Heart left ventricle (tissue), 16 donors: ENCODE measurements at regions not wholly inside any gene's neighbourhood (a gene's known extent, or its start where the extent isn't known, plus 50 kb on each side); places are given as distances from the start of the nearest gene placed in this dataset.

Source experiments
- ATAC-seq, 4 donors: fragments of 200-7000 bp; cut with Tn5 transposase; one replicate each; pipeline ENCODE4 v1.9.1; 2020 to 2022; ENCODE audit warnings: moderate library complexity in 4 of 4, mild to moderate bottlenecking in 3 of 4, moderate number of reproducible peaks in 1 of 4
- DNase-seq, 5 donors: peaks; one replicate each; pipeline ENCODE4 v3.0.0-alpha.2; 2020
- H3K27ac ChIP-seq, 12 donors: fragments of 200-600 bp; sonication (generic) in 4 of 12; one replicate each; pipeline versions ENCODE4 v1.5.0 to v1.8.0; 2016 to 2022; ENCODE audit warnings: mild to moderate bottlenecking in 2 of 12
- H3K27me3 ChIP-seq, 9 donors: fragments of 200-600 bp; sonication (generic) in 2 of 9; one replicate each; pipeline versions ENCODE4 v1.5.1 to v1.8.0; 2016 to 2022; ENCODE audit warnings: mild to moderate bottlenecking in 3 of 9
- H3K36me3 ChIP-seq, 9 donors: fragments of 200-600 bp; sonication (generic) in 2 of 9; one replicate each; pipeline versions ENCODE4 v1.5.0 to v1.8.0; 2018 to 2022; ENCODE audit warnings: mild to moderate bottlenecking in 2 of 9
- H3K4me1 ChIP-seq, 12 donors: fragments of 200-600 bp; sonication (generic) in 4 of 12; one replicate each; pipeline versions ENCODE4 v1.5.0 to v1.8.0; 2016 to 2022; ENCODE audit warnings: mild to moderate bottlenecking in 3 of 12
- H3K4me3 ChIP-seq, 12 donors: fragments of 200-600 bp; sonication (generic) in 4 of 12; one replicate each; pipeline versions ENCODE4 v1.5.0 to v1.8.0; 2017 to 2022; ENCODE audit warnings: mild to moderate bottlenecking in 9 of 12, moderate library complexity in 4 of 12
- H3K9me3 ChIP-seq, 12 donors: fragments of 200-600 bp; sonication (generic) in 4 of 12; one replicate each; pipeline versions ENCODE4 v1.5.0 to v1.8.0; 2016 to 2022; ENCODE audit warnings: mild to moderate bottlenecking in 1 of 12
- POLR2A ChIP-seq, 2 donors: fragments of 450-650 bp; IDR thresholded peaks; one replicate each; pipeline ENCODE4 v1.6.1; 2017; ENCODE audit warnings: antibody characterized with exemption in 2 of 2, mild to moderate bottlenecking in 2 of 2, moderate library complexity in 2 of 2
- WGBS, 4 donors: extraction: QIAGEN DNeasy Blood & Tissue Kit in 2 of 4; methylation state at CpG; one replicate each; pipeline versions ENCODE4 v1.1.5 to v1.1.7; 2013 to 2018; 5-methylcytosine and 5-hydroxymethylcytosine counted together
- intact Hi-C, 10 donors: fragments of 100-400 bp; cut with DNase I; formaldehyde crosslinking; loops; one replicate each; pipeline versions ENCODE4 v1.11.1 to v1.14.2; 2022
- TF ChIP-seq, protein P1 (sequence below), 12 donors: fragments of 200-600 bp; sonication (generic) in 4 of 12; IDR thresholded peaks; one replicate each; pipeline versions ENCODE4 v1.5.0 to v1.8.0; 2018 to 2022; ENCODE audit warnings: antibody characterized with exemption in 12 of 12, mild to moderate bottlenecking in 5 of 12
- donor health status: ischemic (EF 13 %, LVEDD 7.1; RV severe dilation, severe dysfunction).
- donor health status: healthy with polysubstance abuse.
- donor health status: DM: no; HTN: yes; CAD: no.
- donor health status: DM: no; HTN: no; CAD: no.
- donor health status: ischemic (EF 25% LVEDD 6.9; RV normal size, moderate dysfunction).
- donor health status: ischemic (EF 25% LVEDD 5.7; RV mildly dilated, moderate dysfunction).
- donor health status: healthy.
- donor health status: DM: yes; HTN: yes; CAD: no.
- donor health status: ischemic (EF 35%, LVEDD 5.7; RV mildly dilated, moderate dysfunction).
- donor health status: nonischemic (EF 11% LVEDD 7.7; RV severe dilation, severe dysfunction).
- donor health status: DM: yes; HTN: yes; CAD: no.
- donor health status: PGD.
- donor health status: ischemic (EF 29% LVEDD 5.4; RV normal size, mild dysfunction).
- donor health status: nonischemic (EF 23%, LVEDD 6.1; RV moderate dilation, normal function).

DNA sequence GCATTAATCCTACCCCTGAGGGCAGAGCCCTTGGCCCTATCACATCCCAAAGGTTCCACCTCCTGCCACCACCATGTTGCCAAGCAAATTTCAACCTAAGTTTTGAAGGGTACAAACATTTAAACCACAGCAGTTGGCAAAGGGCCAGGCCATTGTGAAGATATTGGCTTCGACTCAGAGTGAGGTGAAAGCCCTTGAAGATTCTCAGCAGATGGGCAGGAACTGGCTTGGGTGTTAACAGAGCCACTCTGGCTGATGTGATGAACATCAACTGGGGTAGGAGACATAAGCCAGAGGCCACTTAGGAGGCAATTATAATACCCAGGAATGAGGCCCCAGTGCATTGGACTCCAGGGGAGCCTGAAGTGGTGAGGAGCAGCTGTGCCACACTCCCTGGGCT, 207.7 kb upstream of the KAZN start:
- Histone ChIP-seq H3K4me3 (no peak overlapping the region), H3K27me3 (peaks cover 0 to 13% (median 0%) of the 10 kb centered on the region in 9 donors), H3K36me3 (no peaks in the 10 kb centered on the region), H3K4me1 (no peaks in the 10 kb centered on the region), H3K9me3 (peaks cover 0 to 13% (median 0%) of the 10 kb centered on the region in 12 donors), H3K27ac (no peak overlapping the region)
- no peak for TF ChIP-seq POLR2A (IDR thresholded peaks at IDR 0.05)
- TF ChIP-seq, protein P1, sequence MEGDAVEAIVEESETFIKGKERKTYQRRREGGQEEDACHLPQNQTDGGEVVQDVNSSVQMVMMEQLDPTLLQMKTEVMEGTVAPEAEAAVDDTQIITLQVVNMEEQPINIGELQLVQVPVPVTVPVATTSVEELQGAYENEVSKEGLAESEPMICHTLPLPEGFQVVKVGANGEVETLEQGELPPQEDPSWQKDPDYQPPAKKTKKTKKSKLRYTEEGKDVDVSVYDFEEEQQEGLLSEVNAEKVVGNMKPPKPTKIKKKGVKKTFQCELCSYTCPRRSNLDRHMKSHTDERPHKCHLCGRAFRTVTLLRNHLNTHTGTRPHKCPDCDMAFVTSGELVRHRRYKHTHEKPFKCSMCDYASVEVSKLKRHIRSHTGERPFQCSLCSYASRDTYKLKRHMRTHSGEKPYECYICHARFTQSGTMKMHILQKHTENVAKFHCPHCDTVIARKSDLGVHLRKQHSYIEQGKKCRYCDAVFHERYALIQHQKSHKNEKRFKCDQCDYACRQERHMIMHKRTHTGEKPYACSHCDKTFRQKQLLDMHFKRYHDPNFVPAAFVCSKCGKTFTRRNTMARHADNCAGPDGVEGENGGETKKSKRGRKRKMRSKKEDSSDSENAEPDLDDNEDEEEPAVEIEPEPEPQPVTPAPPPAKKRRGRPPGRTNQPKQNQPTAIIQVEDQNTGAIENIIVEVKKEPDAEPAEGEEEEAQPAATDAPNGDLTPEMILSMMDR (IDR thresholded peaks at IDR 0.05): no peak
- intact Hi-C loops: loop anchor here in 1 of 10 donors (10.0 kb wide), 1 partner anchor 56 kb away; no protein-coding TSS in a partner anchor
- 11 to 29% (median 15%) methylated on average over 1 of the region's 1 CpG for WGBS, 4 donors
- ATAC-seq: no peak
- DNase-seq: no peak

DNA sequence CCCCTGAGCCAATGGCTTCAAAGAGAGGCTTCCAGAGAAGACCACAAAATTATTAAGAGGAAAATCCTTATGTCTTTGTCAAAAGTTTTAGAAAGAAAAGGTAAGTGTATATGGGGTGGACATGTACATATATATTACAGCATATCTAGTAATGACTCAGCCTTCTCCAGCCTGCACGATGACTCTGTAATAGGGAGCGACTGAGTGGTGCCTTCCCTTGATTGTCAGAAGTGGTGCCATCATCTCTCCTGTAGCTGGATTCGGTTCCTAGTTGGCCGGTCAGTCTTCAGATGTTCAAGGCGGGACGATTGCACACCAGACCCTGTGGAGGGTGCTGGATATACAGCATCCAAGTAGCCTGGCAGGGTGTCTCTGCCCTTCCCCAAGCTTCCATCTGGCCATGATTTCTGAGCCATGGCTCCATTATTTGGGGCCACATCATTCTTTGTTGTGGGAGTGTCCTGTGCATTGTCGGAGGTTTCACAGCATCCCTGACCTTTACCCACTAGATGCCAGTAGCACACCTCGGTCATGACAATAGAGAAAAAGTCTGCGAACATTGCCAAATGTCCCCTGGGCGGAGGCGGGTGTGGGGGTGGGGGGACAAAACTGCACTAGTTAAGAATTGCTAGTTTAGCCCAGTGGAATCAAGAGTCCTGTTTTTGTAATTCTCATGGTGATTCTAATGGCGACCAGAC, 206.2 kb upstream of the KAZN start:
- no peaks in the 10 kb centered on the region for H3K36me3 ChIP-seq
- WGBS, 4 donors: 75 to 84% (median 80%) methylated on average over 12 of the region's 12 CpGs
- H3K9me3 ChIP-seq: peaks cover 0 to 13% (median 0%) of the 10 kb centered on the region in 12 donors
- H3K27ac ChIP-seq: no peak overlapping the region
- H3K27me3 ChIP-seq: peaks cover 0 to 13% (median 0%) of the 10 kb centered on the region in 9 donors
- no peak for TF ChIP-seq POLR2A (IDR thresholded peaks at IDR 0.05)
- TF ChIP-seq, protein P1 (IDR thresholded peaks at IDR 0.05): no peak
- DNase-seq: no peak
- intact Hi-C loops: loop anchor here in 1 of 10 donors (10.0 kb wide), 1 partner anchor 58 kb away; no protein-coding TSS in a partner anchor
- no peak overlapping the region for H3K4me3 ChIP-seq
- H3K4me1 ChIP-seq: no peaks in the 10 kb centered on the region
- no peak for ATAC-seq

DNA sequence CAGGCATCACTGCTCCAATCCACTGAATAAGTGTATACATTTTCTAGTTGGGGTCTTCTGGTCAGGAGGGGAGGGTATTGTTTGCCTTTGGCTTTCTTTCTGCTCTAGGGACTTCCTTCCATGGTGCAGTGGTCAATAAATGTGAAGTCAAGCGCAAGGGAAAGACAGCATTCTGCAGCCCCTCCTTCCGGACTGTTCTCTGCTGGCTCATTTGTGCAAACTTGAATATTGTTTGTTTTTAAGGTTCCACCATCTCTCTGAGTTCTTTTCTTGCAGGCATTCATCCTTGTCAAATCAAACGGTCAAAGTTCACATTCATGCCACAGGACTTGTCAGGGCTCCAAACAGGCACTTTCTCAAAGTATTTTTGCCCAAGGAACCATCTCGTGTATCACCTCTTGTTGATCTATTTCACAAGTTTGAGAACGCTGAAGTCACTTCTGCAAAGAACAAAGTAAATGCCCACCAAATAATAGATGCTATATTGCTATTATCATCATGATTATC, 205.6 kb upstream of the KAZN start:
- no peak for ATAC-seq
- 73 to 81% (median 79%) methylated on average over 5 of the region's 5 CpGs for WGBS, 4 donors

DNA sequence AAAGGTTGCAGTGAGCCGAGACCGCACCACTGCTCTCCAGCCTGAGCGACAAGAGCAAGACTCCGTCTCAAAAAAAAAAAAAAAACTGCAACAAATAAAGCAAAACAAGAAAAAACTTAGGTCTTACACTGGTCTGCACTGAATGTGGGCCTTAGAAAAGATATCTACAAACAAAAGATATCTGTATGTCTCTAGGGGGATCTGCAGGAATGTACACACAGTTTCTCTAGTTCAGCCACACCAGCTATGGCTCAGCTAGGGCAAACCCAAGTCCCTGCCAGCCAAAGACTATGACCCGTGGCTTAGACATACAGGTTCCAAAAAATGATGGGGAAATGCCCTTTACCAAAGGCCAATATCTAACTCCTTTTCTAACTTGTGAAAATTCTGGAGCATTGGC, 202.4 kb upstream of the KAZN start:
- Histone ChIP-seq H3K27me3 (peaks cover 0 to 9% (median 0%) of the 10 kb centered on the region in 9 donors), H3K4me3 (no peak overlapping the region), H3K4me1 (no peaks in the 10 kb centered on the region), H3K9me3 (no peaks in the 10 kb centered on the region), H3K36me3 (no peaks in the 10 kb centered on the region), H3K27ac (no peak overlapping the region)
- TF ChIP-seq, protein P1 (IDR thresholded peaks at IDR 0.05): no peak
- TF ChIP-seq POLR2A (IDR thresholded peaks at IDR 0.05): no peak
- ATAC-seq: no peak
- intact Hi-C loops: loop anchor here in 1 of 10 donors (10.0 kb wide), 1 partner anchor 61 kb away; no protein-coding TSS in a partner anchor
- 78 to 87% (median 85%) methylated on average over 5 of the region's 5 CpGs for WGBS, 4 donors
- no peak for DNase-seq

More for the DNA sequence above, 205.6 kb upstream of the KAZN start:
- Histone ChIP-seq H3K4me1 (no peaks in the 10 kb centered on the region), H3K9me3 (peaks cover 0 to 13% (median 0%) of the 10 kb centered on the region in 12 donors), H3K36me3 (no peaks in the 10 kb centered on the region), H3K27ac (no peak overlapping the region), H3K27me3 (peaks cover 0 to 13% (median 0%) of the 10 kb centered on the region in 9 donors), H3K4me3 (no peak overlapping the region)
- TF ChIP-seq, protein P1 (IDR thresholded peaks at IDR 0.05): no peak
- no peak for DNase-seq
- intact Hi-C loops: loop anchor here in 1 of 10 donors (10.0 kb wide), 1 partner anchor 58 kb away; no protein-coding TSS in a partner anchor
